H1 (cell line): ENCODE measurements at regions not wholly inside any gene's neighbourhood (a gene's known extent, or its start where the extent isn't known, plus 50 kb on each side); places are given as distances from the start of the nearest gene placed in this dataset.

Experiments used
- CTCF ChIA-PET: fragments of 300-600 bp; sonication (Branson Sonifier 250); formaldehyde crosslinking; loops from one replicate; lab custom pipeline; 2021; ENCODE audit not compliant: partially characterized antibody; lab: Charles Lee
- POLR2A ChIA-PET: fragments of 300-600 bp; sonication (Branson Sonifier 250); formaldehyde crosslinking; loops from one replicate; lab custom pipeline; 2021; ENCODE audit warnings: inconsistent platforms; ENCODE audit not compliant: partially characterized antibody; lab: Charles Lee
- DNase-seq, 2 experiments: peaks; one replicate each; pipeline versions ENCODE4 v3.0.0 to v3.0.0-alpha.2; 2010 to 2022; ENCODE audit warnings: low spot score in 2 of 2, low read depth in 1 of 2, mixed read lengths in 1 of 2
- FAIRE-seq: peaks from 2 replicates; lab custom pipeline; 2011; peaks lifted over from hg19 to GRCh38; lab: Jason Lieb, UNC
- H2AFZ ChIP-seq: 2 replicates; pipeline ENCODE4 v1.8.1; 2012; ENCODE audit warnings: low read length, inconsistent platforms
- H2AK5ac ChIP-seq: 2 replicates; pipeline ENCODE4 v1.6.1; 2013; ENCODE audit warnings: low read depth, low read length
- H2BK120ac ChIP-seq: replicated peaks from 2 replicates; pipeline ENCODE3; 2013; ENCODE audit warnings: low read depth, low read length, inconsistent platforms
- H2BK12ac ChIP-seq: 2 replicates; pipeline ENCODE4 v1.6.1; 2013; ENCODE audit warnings: low read depth, low read length
- H2BK15ac ChIP-seq: 2 replicates; pipeline ENCODE4 v1.6.1; 2013; ENCODE audit warnings: low read length
- H2BK20ac ChIP-seq: 2 replicates; pipeline ENCODE4 v1.6.1; 2013; ENCODE audit warnings: low read length
- H2BK5ac ChIP-seq: 2 replicates; pipeline ENCODE4 v1.6.1; 2013; ENCODE audit warnings: low read depth, low read length
- H3K14ac ChIP-seq: 2 replicates; pipeline ENCODE4 v1.6.1; 2013; ENCODE audit warnings: inconsistent platforms; ENCODE audit not compliant: insufficient read length
- H3K18ac ChIP-seq: 2 replicates; pipeline ENCODE4 v1.6.1; 2013; ENCODE audit warnings: low read length; ENCODE audit errors: extremely low read depth
- H3K23ac ChIP-seq: 2 replicates; pipeline ENCODE4 v1.6.1; 2013; ENCODE audit warnings: inconsistent platforms; ENCODE audit not compliant: insufficient read length
- H3K23me2 ChIP-seq: 2 replicates; pipeline ENCODE4 v1.6.1; 2013; ENCODE audit warnings: low read depth, low read length
- H3K27ac ChIP-seq: 2 replicates; pipeline ENCODE4 v1.6.1; 2011; ENCODE audit warnings: low read depth, low read length, inconsistent platforms
- H3K27me3 ChIP-seq, 4 experiments: replicated peaks in 1 of 4; 1 replicate in 1 of 4; 2 replicates in 3 of 4; pipeline versions ENCODE4 v1.6.1 to v1.8.1; 2011 to 2013; ENCODE audit warnings: low read length in 3 of 4, mild to moderate bottlenecking in 3 of 4, inconsistent platforms in 2 of 4, mixed read lengths in 2 of 4, moderate library complexity in 1 of 4; ENCODE audit not compliant: control insufficient read depth in 3 of 4, insufficient read depth in 3 of 4; ENCODE audit errors: extremely low read depth in 1 of 4
- H3K36me3 ChIP-seq, 4 experiments: 2 replicates each; pipeline versions ENCODE4 v1.6.1 to v1.8.1; 2011 to 2013; ENCODE audit warnings: mild to moderate bottlenecking in 4 of 4, low read length in 3 of 4, moderate library complexity in 2 of 4, control low read depth in 1 of 4, inconsistent platforms in 1 of 4; ENCODE audit not compliant: insufficient read depth in 4 of 4, control insufficient read depth in 2 of 4
- H3K4ac ChIP-seq: replicated peaks from 2 replicates; pipeline ENCODE3; 2013; ENCODE audit warnings: low read length, low read depth, mixed read lengths, inconsistent platforms; ENCODE audit not compliant: insufficient read length
- H3K4me1 ChIP-seq, 4 experiments: replicated peaks in 1 of 4; 1 replicate in 1 of 4; 2 replicates in 3 of 4; pipeline versions ENCODE4 v1.6.1 to v1.8.1; 2011 to 2013; ENCODE audit warnings: low read length in 3 of 4, inconsistent platforms in 2 of 4, mixed read lengths in 1 of 4; ENCODE audit not compliant: insufficient read depth in 4 of 4, control insufficient read depth in 3 of 4
- H3K4me2 ChIP-seq, 2 experiments: 2 replicates each; pipeline versions ENCODE4 v1.6.1 to v1.8.1; 2011 to 2013; ENCODE audit warnings: low read depth in 2 of 2, low read length in 2 of 2, control low read depth in 1 of 2, inconsistent platforms in 1 of 2, mild to moderate bottlenecking in 1 of 2; ENCODE audit not compliant: insufficient read depth in 1 of 2
- H3K4me3 ChIP-seq, 4 experiments: fragments of 200-600, 300-600 bp in 1 of 4; sonication (generic), shearing (Covaris generic), sonication (Bioruptor Twin) in 1 of 4; 2 replicates each; pipeline versions ENCODE4 v1.5.1 to v1.8.1; 2011 to 2016; ENCODE audit warnings: low read length in 4 of 4, low read depth in 3 of 4, control low read depth in 2 of 4, inconsistent platforms in 2 of 4, mild to moderate bottlenecking in 2 of 4, mixed read lengths in 1 of 4, moderate library complexity in 1 of 4; ENCODE audit not compliant: insufficient read depth in 2 of 4; ENCODE audit errors: extremely low read depth in 1 of 4
- H3K56ac ChIP-seq: replicated peaks from 2 replicates; pipeline ENCODE3; 2013; ENCODE audit warnings: low read depth, mild to moderate bottlenecking, mixed read lengths, low read length, inconsistent platforms; ENCODE audit not compliant: insufficient read length
- H3K79me1 ChIP-seq: 2 replicates; pipeline ENCODE4 v1.6.1; 2013; ENCODE audit warnings: low read depth, low read length, control low read depth
- H3K79me2 ChIP-seq, 2 experiments: 2 replicates each; pipeline versions ENCODE4 v1.6.1 to v1.8.1; 2012 to 2013; ENCODE audit warnings: low read length in 2 of 2, mild to moderate bottlenecking in 2 of 2, inconsistent platforms in 1 of 2; ENCODE audit not compliant: insufficient read depth in 2 of 2, control insufficient read depth in 1 of 2
- H3K9ac ChIP-seq, 4 experiments: replicated peaks in 1 of 4; 1 replicate in 1 of 4; 2 replicates in 3 of 4; pipeline versions ENCODE4 v1.6.1 to v1.8.1; 2011 to 2013; ENCODE audit warnings: low read depth in 3 of 4, low read length in 3 of 4, control low read depth in 2 of 4, mild to moderate bottlenecking in 2 of 4, moderate library complexity in 2 of 4, inconsistent platforms in 1 of 4; ENCODE audit errors: extremely low read depth in 1 of 4
- H3K9me3 ChIP-seq, 2 experiments: 2 replicates each; pipeline versions ENCODE4 v1.6.1 to v1.8.1; 2012 to 2013; ENCODE audit warnings: mild to moderate bottlenecking in 2 of 2, moderate library complexity in 2 of 2, control low read depth in 1 of 2, inconsistent platforms in 1 of 2, low read depth in 1 of 2, low read length in 1 of 2, mixed read lengths in 1 of 2; ENCODE audit not compliant: insufficient read depth in 2 of 2
- H4K20me1 ChIP-seq, 2 experiments: replicated peaks in 1 of 2; 2 replicates each; pipeline versions ENCODE3 to v1.8.1; 2011 to 2013; ENCODE audit warnings: inconsistent platforms in 2 of 2, low read length in 2 of 2, mild to moderate bottlenecking in 1 of 2; ENCODE audit not compliant: insufficient read depth in 2 of 2, control insufficient read depth in 1 of 2
- H4K5ac ChIP-seq: 2 replicates; pipeline ENCODE4 v1.6.1; 2013; ENCODE audit warnings: low read length, low read depth, mixed read lengths, inconsistent platforms; ENCODE audit not compliant: insufficient read length
- H4K8ac ChIP-seq: 2 replicates; pipeline ENCODE4 v1.8.0; 2013; ENCODE audit warnings: mild to moderate bottlenecking, moderate library complexity, low read length, inconsistent platforms; ENCODE audit not compliant: insufficient read depth; ENCODE audit errors: extremely low read depth
- H4K91ac ChIP-seq: replicated peaks from 2 replicates; pipeline ENCODE3; 2013; ENCODE audit warnings: low read length, mixed read lengths, inconsistent platforms; ENCODE audit not compliant: insufficient read length
- ASH2L ChIP-seq: fragments of 200-600, 300-600 bp; sonication (generic); IDR thresholded peaks from one replicate; pipeline ENCODE4 v1.7.1; 2017; ENCODE audit warnings: low read length
- BRCA1 ChIP-seq: IDR thresholded peaks from 2 replicates; pipeline ENCODE4 v1.6.1; 2012; ENCODE audit warnings: low read depth, low read length, improper control_type of control experiment
- CTCF ChIP-seq, 3 experiments: IDR thresholded peaks; 1 replicate in 2 of 3; 2 replicates in 1 of 3; pipeline versions ENCODE4 v1.5.1 to v1.6.1; 2011; ENCODE audit warnings: low read length in 3 of 3, mild to moderate bottlenecking in 3 of 3, inconsistent platforms in 2 of 3, low read depth in 1 of 3, moderate library complexity in 1 of 3; ENCODE audit not compliant: insufficient read depth in 1 of 3; ENCODE audit errors: control extremely low read depth in 1 of 3
- EP300 ChIP-seq, 2 experiments: IDR thresholded peaks; 1 replicate in 1 of 2; 2 replicates in 1 of 2; pipeline ENCODE4 v1.6.1; 2011 to 2012; ENCODE audit warnings: low read depth in 2 of 2, low read length in 2 of 2, mild to moderate bottlenecking in 2 of 2, borderline replicate concordance in 1 of 2, inconsistent platforms in 1 of 2, moderate library complexity in 1 of 2
- KDM1A ChIP-seq: fragments of 200-600, 300-600 bp; sonication (generic); IDR thresholded peaks from 2 replicates; pipeline ENCODE4 v1.7.1; 2016; ENCODE audit warnings: mild to moderate bottlenecking, low read length, borderline replicate concordance
- KDM5A ChIP-seq: fragments of 200-600 bp; IDR thresholded peaks from 2 replicates; pipeline ENCODE4 v1.7.1; 2012; ENCODE audit warnings: mild to moderate bottlenecking, low read length, inconsistent platforms, mixed read lengths
- RXRA ChIP-seq: IDR thresholded peaks from 2 replicates; pipeline ENCODE4 v1.6.1; 2011; ENCODE audit warnings: low read depth, mild to moderate bottlenecking, low read length, moderate library complexity; ENCODE audit not compliant: insufficient read depth
- SAP30 ChIP-seq: fragments of 300-600 bp; sonication (generic); IDR thresholded peaks from 2 replicates; pipeline ENCODE4 v1.7.1; 2012; ENCODE audit warnings: low read length, moderate library complexity, mild to moderate bottlenecking, inconsistent platforms; ENCODE audit not compliant: insufficient read depth, insufficient replicate concordance
- SRF ChIP-seq: IDR thresholded peaks from 2 replicates; pipeline ENCODE4 v1.6.1; 2011; ENCODE audit warnings: mild to moderate bottlenecking, low read depth, low read length, moderate library complexity
- ZNF274 ChIP-seq: IDR thresholded peaks from 2 replicates; pipeline ENCODE4 v1.7.0; 2012; ENCODE audit warnings: low read length, borderline replicate concordance; ENCODE audit errors: extremely low read depth
- WGBS, 2 experiments: shearing (Covaris generic) in 1 of 2; methylation state at CpG; one replicate each; pipeline versions ENCODE4 v1.1.6 to v1.1.7; 2013 to 2015; ENCODE audit warnings: low lambda C conversion rate in 2 of 2, mixed read lengths in 2 of 2, inconsistent platforms in 1 of 2, low coverage in 1 of 2, missing lambda C conversion rate in 1 of 2; ENCODE audit not compliant: insufficient replicate concordance in 2 of 2, insufficient coverage in 1 of 2, insufficient read length in 1 of 2; ENCODE audit errors: extremely low coverage in 1 of 2, missing lambda C conversion rate in 1 of 2; 5-methylcytosine and 5-hydroxymethylcytosine counted together

- Histone ChIP-seq H3K4me2 (no peak overlapping the region), H3K79me1 (no peaks in the 10 kb centered on the region), H3K27me3 (no peaks in the 10 kb centered on the region), H3K9ac (no peak overlapping the region), H2BK12ac (no peak overlapping the region), H3K56ac (no peak overlapping the region), H3K4me3 (no peak overlapping the region), H3K23ac (no peak overlapping the region), H2BK15ac (no peak overlapping the region), H4K91ac (no peak overlapping the region), H3K23me2 (no peaks in the 10 kb centered on the region), H3K27ac (no peak overlapping the region), H4K5ac (no peak overlapping the region), H3K4ac (no peak overlapping the region), H4K8ac (no peak overlapping the region), H4K20me1 (no peaks in the 10 kb centered on the region), H2AFZ (no peak overlapping the region), H3K18ac (no peak overlapping the region), H2BK120ac (no peak overlapping the region), H3K9me3 (no peaks in the 10 kb centered on the region), H2AK5ac (no peak overlapping the region), H3K36me3 (no peaks in the 10 kb centered on the region), H3K79me2 (no peaks in the 10 kb centered on the region), H3K14ac (no peak overlapping the region), H3K4me1 (peaks cover 0 to 10% (median 2%) of the 10 kb centered on the region in 4 experiments; a peak in 2 of 7 replicates), H2BK5ac (no peak overlapping the region), H2BK20ac (no peak overlapping the region)
- POLR2A ChIA-PET = no interaction called here
- FAIRE-seq (no peak), DNase-seq (no peak)
- WGBS, 2 experiments = 81% methylated on average over 1 of the region's 1 CpG; no CpG with 5 or more reads in 1 of the 2 experiments
- CTCF ChIA-PET = no interaction called here
- TF ChIP-seq ASH2L (no peak), CTCF (IDR thresholded peaks at IDR 0.05; ENCODE audit: control extremely low read depth in 1 of 3, insufficient read depth in 1 of 3, low read depth in 1 of 3, low read length in 3 of 3) (no peak), SRF (no peak), ZNF274 (no peak), EP300 (IDR thresholded peaks at IDR 0.05; ENCODE audit: borderline replicate concordance in 1 of 2, low read depth in 2 of 2, low read length in 2 of 2) (no peak), RXRA (no peak), KDM5A (no peak), BRCA1 (no peak), KDM1A (no peak), SAP30 (no peak)
- TF ChIP-seq, all 59 proteins: peak for 0
Measured at GRCh38 chr11:29782447-29782846, 234.4 kb downstream of the KCNA4 start.
